KG1 (cell line): ENCODE measurements at regions not wholly inside any gene's neighbourhood (a gene's known extent, or its start where the extent isn't known, plus 50 kb on each side); places are given as distances from the start of the nearest gene placed in this dataset.
"Not testable (repeated sequence)": the region's sequence is repeated elsewhere in the genome, so short reads cannot be mapped to it uniquely, and the experiment has no call there.

Source experiments
- DNase-seq: peaks from one replicate; lab custom pipeline; 2025; lab: John Stamatoyannopoulos, UW

- no peak for DNase-seq
Observed at GRCh38 chr3:102906818-102907217, 472.0 kb downstream of the ZPLD1 start.

- DNase-seq: no peak
Observed at GRCh38 chr3:102909904-102910303, 475.1 kb downstream of the ZPLD1 start.

- DNase-seq: no peak
Observed at GRCh38 chr3:102916532-102916931, 481.7 kb downstream of the ZPLD1 start.

- DNase-seq: no peak
Observed at GRCh38 chr3:102926618-102927017, 491.8 kb downstream of the ZPLD1 start.

- DNase-seq: no peak
Observed at GRCh38 chr3:102933377-102933776, 498.6 kb downstream of the ZPLD1 start.

- DNase-seq: no peak
Observed at GRCh38 chr3:102936511-102937045, 501.8 kb downstream of the ZPLD1 start.

DNA sequence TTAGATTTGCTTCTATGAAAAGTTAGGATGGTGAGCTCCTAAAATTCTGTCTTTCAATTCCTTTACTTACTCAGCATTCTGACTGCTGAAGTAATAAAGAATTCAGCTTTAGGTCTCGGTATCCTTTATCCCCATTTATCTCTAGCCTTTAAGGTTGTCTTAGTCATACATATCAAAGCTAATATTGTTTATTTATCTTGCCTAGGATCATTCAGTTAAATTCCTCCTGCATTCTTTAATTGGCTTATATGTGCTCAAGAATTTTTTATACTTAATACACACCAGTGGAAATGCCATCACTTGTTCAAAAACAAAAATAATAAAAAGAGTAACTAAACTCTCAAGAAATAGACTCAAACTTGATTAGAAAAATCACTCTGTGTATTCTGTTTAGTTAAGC lies 507.0 kb downstream of the ZPLD1 start:
- no peak for DNase-seq

DNA sequence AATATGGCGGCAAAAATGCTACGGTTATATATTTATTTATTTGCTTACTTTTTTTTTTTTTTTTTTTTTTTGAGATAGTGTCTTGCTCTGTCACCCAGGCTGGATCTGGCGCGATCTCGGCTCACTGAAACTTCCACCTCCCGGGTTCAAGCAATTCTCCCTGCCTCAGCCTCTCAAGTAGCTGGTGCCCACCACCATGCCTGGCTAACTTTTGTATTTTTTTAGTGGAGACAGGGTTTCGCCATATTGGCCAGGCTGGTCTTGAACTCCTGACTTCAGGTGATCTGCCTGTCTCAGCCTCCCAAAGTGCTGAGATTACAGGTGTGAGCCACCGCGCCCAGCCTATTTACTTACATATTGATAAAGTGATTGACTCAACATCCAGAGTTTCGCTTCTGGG lies 511.6 kb downstream of the ZPLD1 start:
- DNase-seq: not testable (repeated sequence)

- no peak for DNase-seq
Observed at GRCh38 chr3:102972350-102972749, 537.5 kb downstream of the ZPLD1 start.

DNA sequence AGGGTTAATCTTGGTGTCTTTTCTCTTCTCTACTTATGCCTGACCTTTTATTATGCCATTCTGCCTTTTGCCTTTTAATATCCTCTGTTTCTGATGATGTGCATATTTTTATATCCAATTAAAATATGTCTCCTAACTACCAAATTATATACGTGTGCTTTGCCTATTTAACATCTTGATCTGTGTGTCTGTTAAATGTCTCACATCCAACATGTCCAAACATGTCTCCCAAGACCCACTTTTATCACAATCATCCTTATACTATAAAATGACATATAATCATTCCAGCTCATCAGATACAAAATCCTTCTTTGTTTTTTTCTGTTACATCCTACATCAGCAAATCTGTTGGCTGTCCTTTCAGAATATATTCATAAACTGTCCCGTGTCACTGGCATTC lies 539.5 kb downstream of the ZPLD1 start:
- DNase-seq: no peak

DNA sequence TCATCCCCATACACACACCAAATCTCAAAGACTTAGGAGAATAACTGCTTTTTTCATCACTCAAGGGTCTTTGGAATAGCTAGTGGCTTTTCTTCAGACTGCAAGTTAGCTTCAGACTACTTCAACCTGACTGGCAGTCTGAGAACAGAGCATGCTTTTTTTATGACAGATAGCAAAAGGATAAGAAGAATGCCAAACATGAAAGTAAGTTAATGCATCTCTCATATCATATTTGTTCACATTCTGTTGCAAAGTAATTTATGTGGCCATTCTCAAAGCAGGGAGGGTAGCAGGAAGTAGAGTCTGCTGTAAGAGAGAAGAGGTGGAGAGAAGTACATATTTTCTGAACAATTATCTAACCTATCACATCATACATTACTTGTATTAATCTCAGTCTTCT lies 544.4 kb downstream of the ZPLD1 start:
- DNase-seq: no peak

- DNase-seq: no peak
Observed at GRCh38 chr3:102979682-102980354, 545.0 kb downstream of the ZPLD1 start.

DNA sequence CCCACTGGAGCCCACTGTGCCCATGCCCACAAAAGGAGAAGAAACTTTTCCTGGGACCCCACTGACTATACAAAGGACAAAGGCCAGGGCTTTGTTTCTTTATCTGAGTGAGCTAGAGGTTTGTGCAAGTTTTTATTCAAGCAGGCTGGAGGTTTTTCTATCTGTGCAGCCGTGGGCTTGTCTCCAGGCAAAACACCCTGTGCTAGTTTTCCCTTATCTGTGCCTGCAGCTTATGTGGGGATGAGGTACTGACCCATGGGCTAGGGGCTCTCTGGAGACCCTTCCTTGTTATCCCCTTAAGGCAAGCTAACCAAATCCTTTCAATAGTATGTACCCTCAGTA lies 545.5 kb downstream of the ZPLD1 start:
- DNase-seq: no peak

GRCh38 chr3:103002425-103003176 lies 567.8 kb downstream of the ZPLD1 start:
- no peak for DNase-seq

DNA sequence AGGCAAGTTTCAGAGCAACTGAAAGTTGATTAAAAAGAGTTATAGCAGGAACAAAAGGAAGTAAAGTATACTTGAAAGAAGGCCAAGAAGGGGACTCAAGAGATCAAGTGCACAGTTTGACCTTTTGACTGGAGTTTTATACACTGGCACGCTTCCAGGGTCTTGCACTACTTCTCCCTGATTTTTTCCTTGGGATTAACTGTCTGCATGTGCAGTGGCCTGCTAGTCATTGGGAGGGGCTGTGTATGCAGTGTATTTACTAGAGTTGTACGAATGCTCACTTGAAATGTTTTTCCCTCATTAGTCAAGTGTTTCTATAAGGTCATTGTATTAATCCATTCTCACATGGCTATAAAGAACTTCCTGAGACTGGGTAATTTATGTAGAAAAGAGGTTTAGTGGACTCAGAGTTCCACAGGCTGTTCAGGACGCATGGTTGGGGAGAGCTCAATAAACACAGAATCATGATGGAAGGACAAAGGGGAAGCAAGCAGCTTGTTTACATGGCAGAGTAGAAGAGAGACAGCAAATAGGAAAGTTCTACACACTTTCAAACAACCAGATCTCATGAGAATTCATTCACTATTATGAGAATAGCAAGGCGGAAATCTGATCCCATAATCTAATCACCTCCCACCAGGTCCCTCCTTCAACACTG lies 571.8 kb downstream of the ZPLD1 start:
- DNase-seq: no peak

- no peak for DNase-seq
Observed at GRCh38 chr3:103009609-103010008, 574.8 kb downstream of the ZPLD1 start.

- no peak for DNase-seq
Observed at GRCh38 chr3:103025880-103026279, 591.1 kb downstream of the ZPLD1 start.

DNA sequence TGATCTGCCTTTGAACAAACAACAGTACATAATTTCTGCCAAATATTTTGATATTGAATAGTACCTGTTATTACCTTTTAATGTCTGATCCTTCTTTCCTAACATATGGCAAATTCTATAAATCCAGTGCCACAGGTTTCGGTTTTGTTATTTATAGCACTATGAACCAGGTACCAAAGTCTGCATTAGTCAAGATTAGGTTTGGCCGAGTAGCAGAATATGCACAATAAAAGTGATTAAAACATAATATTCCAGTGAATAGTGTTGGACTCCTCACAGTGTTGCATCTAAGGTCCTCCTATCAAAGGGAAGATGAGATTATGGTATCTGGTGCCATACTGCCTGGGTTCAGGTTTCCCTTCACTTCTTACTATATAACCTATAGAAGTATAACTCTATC lies 599.0 kb downstream of the ZPLD1 start:
- DNase-seq: no peak

DNA sequence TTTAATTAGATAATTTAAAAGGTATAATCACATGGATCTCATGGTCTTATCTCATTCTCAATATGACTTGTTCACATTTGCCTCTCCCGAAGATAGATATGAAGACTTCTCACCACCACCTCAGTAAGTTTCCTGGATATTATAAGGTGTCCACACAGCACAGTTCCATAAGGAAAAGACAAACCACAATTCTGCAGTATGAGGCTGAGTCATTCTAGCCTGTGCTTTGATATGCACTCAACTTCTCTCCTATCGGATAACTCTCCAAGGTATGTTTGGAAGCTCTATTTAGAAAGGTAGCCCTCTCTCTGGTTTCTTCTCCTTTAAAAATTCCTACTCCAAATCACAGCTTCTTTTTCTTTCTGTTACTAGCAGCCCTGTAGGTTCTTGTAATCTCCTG lies 612.8 kb downstream of the ZPLD1 start:
- DNase-seq: no peak

DNA sequence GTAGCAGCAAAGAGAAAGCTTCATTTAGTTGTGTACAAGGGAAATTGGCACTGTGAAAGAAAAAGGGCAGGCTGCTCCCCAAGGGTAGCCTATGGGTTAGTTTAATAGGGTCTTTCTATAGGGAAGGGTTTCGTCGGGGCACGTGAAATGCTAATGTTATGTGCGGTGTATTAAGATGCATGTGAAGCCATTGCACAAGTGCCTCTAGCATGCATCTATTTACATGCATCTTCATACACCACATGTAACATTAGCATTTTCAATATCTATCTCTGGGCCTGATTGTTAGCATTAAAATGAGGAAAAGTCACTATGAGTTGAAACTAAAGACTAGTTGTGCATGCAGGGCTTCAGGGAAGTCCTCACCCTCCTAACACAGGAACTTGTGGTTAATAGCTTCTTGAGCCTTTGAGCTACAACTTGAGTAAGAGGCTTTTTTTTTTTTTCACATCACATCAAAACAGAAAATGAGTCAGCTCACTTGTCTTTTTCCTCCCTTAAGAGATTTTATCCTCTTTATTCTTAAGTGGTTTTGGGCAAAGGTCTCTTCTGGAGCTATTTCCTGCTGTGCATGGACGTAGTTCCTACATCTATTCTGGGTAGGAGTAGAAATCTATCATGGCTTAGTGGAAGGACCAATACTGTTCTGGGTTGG lies 613.4 kb downstream of the ZPLD1 start:
- DNase-seq: peak; percentile 55

- no peak for DNase-seq
Observed at GRCh38 chr3:103052236-103052830, 617.5 kb downstream of the ZPLD1 start.

- no peak for DNase-seq
Observed at GRCh38 chr3:103055021-103055520, 620.3 kb downstream of the ZPLD1 start.
